NB4 (cell line): ENCODE measurements at regions not wholly inside any gene's neighbourhood (a gene's known extent, or its start where the extent isn't known, plus 50 kb on each side); places are given as distances from the start of the nearest gene placed in this dataset.

Experiments
- DNase-seq: peaks from one replicate; pipeline ENCODE4 v3.0.0; 2010; ENCODE audit warnings: low read depth
- H3K4me3 ChIP-seq: one replicate; pipeline ENCODE4 v1.5.1; 2011; ENCODE audit warnings: mild to moderate bottlenecking, low read depth, low read length, moderate library complexity
- CTCF ChIP-seq: IDR thresholded peaks from one replicate; pipeline ENCODE4 v1.5.1; 2012; ENCODE audit warnings: low read depth, low read length
- MAX ChIP-seq: IDR thresholded peaks from 2 replicates; pipeline ENCODE4 v1.6.1; 2011; ENCODE audit warnings: low read depth, low read length
- MYC ChIP-seq: IDR thresholded peaks from 2 replicates; pipeline ENCODE4 v1.6.1; 2011; ENCODE audit warnings: low read depth, low read length
- POLR2A ChIP-seq: IDR thresholded peaks from 2 replicates; pipeline ENCODE4 v1.6.1; 2011; ENCODE audit warnings: mild to moderate bottlenecking; ENCODE audit not compliant: insufficient read length; ENCODE audit errors: extremely low read depth

- no peak for TF ChIP-seq MAX
- TF ChIP-seq POLR2A = no peak
- TF ChIP-seq CTCF = no peak
- TF ChIP-seq MYC = no peak
- DNase-seq = no peak
- no peak overlapping the region for H3K4me3 ChIP-seq
These were observed 61.0 kb upstream of the NANOS1 start for GRCh38 chr10:118968482-118968881.

GRCh38 chr10:118969014-118969413 is 60.5 kb upstream of the NANOS1 start:
- TF ChIP-seq CTCF = no peak
- TF ChIP-seq MYC = no peak
- TF ChIP-seq POLR2A = no peak
- H3K4me3 ChIP-seq = no peak overlapping the region
- no peak for DNase-seq

- no peak overlapping the region for H3K4me3 ChIP-seq
- DNase-seq = no peak
- no peak for TF ChIP-seq MYC
- no peak for TF ChIP-seq CTCF
- no peak for TF ChIP-seq POLR2A
- no peak for TF ChIP-seq MAX
These were observed 58.7 kb upstream of the NANOS1 start for GRCh38 chr10:118970770-118971169.

- no peak overlapping the region for H3K4me3 ChIP-seq
- TF ChIP-seq POLR2A = no peak
- no peak for TF ChIP-seq CTCF
- TF ChIP-seq MAX = no peak
- no peak for TF ChIP-seq MYC
- DNase-seq = no peak
These were observed 58.3 kb upstream of the NANOS1 start for GRCh38 chr10:118971187-118971586.

GRCh38 chr10:118971876-118972275 is 57.6 kb upstream of the NANOS1 start:
- H3K4me3 ChIP-seq = no peak overlapping the region
- no peak for TF ChIP-seq MYC
- no peak for TF ChIP-seq CTCF
- no peak for TF ChIP-seq MAX
- no peak for TF ChIP-seq POLR2A
- no peak for DNase-seq

GRCh38 chr10:118973744-118974143 is 55.8 kb upstream of the NANOS1 start:
- no peak for DNase-seq
- H3K4me3 ChIP-seq = no peak overlapping the region
- TF ChIP-seq POLR2A (no peak), MAX (no peak), MYC (no peak), CTCF (no peak)
